ENCODE measurements at regions not wholly inside any gene's neighbourhood (a gene's known extent, or its start where the extent isn't known, plus 50 kb on each side); places are given as distances from the start of the nearest gene placed in this dataset.

DNA sequence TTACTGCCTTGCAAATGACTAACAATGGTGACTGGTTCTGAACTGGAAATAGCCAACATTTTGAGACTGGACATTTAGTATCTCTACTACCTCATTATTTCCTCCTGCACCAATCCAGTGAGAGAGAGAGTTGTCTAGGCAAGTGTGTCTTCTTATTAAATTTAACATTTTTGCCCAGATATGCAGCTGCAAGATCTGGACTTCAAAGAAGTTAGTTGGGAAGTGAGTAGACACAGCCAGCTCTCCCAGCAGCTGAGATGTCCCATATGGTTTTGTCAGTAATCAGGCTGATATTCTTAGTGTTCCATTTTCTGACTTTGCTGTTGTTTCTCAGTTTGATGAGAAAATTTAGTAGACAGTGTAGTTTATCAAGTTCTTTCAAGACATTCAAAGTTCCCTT is 1778.8 kb upstream of the CDH6 start:
- TF ChIP-seq, protein P1, sequence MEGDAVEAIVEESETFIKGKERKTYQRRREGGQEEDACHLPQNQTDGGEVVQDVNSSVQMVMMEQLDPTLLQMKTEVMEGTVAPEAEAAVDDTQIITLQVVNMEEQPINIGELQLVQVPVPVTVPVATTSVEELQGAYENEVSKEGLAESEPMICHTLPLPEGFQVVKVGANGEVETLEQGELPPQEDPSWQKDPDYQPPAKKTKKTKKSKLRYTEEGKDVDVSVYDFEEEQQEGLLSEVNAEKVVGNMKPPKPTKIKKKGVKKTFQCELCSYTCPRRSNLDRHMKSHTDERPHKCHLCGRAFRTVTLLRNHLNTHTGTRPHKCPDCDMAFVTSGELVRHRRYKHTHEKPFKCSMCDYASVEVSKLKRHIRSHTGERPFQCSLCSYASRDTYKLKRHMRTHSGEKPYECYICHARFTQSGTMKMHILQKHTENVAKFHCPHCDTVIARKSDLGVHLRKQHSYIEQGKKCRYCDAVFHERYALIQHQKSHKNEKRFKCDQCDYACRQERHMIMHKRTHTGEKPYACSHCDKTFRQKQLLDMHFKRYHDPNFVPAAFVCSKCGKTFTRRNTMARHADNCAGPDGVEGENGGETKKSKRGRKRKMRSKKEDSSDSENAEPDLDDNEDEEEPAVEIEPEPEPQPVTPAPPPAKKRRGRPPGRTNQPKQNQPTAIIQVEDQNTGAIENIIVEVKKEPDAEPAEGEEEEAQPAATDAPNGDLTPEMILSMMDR (IDR thresholded peaks at IDR 0.05) = no peak
- Mint-ChIP-seq H3K4me1 (ENCODE audit: low read depth) (no peaks in the 10 kb centered on the region), H3K27ac (no peak overlapping the region)

DNA sequence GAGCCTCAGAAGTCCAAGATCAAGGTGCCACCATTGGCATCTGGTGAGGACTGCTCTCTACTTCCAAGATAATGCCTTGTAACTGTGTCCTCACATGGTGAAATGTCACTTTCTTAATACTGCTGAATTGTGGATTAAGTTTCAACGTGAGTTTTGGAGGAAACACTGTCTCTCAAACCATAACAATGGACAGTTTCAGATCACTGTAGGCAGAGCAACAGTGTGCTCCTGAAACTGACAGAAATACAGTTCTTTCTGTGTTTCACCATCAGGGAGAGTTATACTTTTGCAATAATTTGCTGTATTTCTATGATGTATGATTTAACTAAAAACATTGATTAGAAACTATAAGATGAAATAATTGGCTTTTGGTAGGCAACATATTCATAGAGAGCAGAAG is 1780.5 kb upstream of the CDH6 start:
- Mint-ChIP-seq H3K27me3 (ENCODE audit: insufficient read depth) (peaks cover 1% of the 10 kb centered on the region; the same call in 1 of the 2 replicates), H3K36me3 (ENCODE audit: low read depth) (no peaks in the 10 kb centered on the region), H3K9me3 (peaks cover 23% of the 10 kb centered on the region), H3K27ac (no peak overlapping the region), H3K4me3 (no peak overlapping the region), H3K4me1 (ENCODE audit: low read depth) (no peaks in the 10 kb centered on the region)
- DNase-seq = no peak
- TF ChIP-seq, protein P1 (IDR thresholded peaks at IDR 0.05) = no peak

More for the DNA sequence above, 1778.8 kb upstream of the CDH6 start:
- Mint-ChIP-seq H3K36me3 (ENCODE audit: low read depth) (no peaks in the 10 kb centered on the region), H3K27me3 (ENCODE audit: insufficient read depth) (no peaks in the 10 kb centered on the region), H3K4me3 (no peak overlapping the region), H3K9me3 (peaks cover 17% of the 10 kb centered on the region)
- no peak for DNase-seq

DNA sequence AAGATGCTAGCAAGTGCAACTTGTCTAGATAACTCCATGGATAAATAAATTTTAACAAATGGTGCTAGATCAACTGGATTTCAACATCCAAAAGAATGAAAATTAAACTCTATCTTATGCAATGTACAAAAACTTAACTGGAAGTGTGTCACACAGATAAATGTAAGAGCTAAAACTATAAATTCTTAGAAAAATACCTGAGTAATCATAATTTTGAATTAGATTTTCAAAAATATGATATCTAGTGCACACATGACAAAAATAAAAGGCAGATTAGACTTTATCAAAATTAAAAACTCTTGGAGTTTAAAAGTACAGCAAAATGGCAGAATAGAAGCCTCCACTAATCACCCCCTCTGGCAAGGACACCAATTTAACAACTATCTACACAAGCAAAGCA is 1791.2 kb upstream of the CDH6 start:
- Mint-ChIP-seq H3K4me3 (no peak overlapping the region), H3K36me3 (ENCODE audit: low read depth) (no peaks in the 10 kb centered on the region), H3K27ac (no peak overlapping the region), H3K9me3 (peaks cover 38% of the 10 kb centered on the region), H3K27me3 (ENCODE audit: insufficient read depth) (no peaks in the 10 kb centered on the region), H3K4me1 (ENCODE audit: low read depth) (no peaks in the 10 kb centered on the region)
- TF ChIP-seq, protein P1 (IDR thresholded peaks at IDR 0.05) = no peak
- no peak for DNase-seq

DNA sequence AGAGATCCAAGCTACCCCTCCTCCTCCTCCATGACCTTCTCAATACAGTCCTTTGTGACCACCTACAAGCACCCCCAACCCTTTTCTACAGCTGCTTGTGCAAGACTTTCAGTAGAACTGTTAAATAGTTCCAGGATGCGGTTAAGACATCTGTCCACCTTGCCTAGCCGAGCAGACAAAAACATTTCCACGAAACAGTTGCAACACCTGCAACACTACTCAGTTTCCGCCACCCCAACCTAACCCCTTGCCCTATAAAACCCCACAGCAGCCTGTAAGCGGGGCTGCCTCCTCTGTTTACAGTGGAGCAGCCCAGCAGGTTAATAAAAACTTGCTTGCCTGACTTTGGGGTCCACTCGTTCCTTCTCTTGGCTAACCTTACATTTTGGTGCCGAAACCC is 1803.5 kb upstream of the CDH6 start:
- Mint-ChIP-seq H3K27ac (no peak overlapping the region), H3K36me3 (ENCODE audit: low read depth) (peaks cover 9% of the 10 kb centered on the region; the same call in 1 of the 2 replicates), H3K27me3 (ENCODE audit: insufficient read depth) (no peaks in the 10 kb centered on the region), H3K4me1 (ENCODE audit: low read depth) (no peaks in the 10 kb centered on the region), H3K4me3 (no peak overlapping the region), H3K9me3 (peaks cover 24% of the 10 kb centered on the region)
- DNase-seq = no peak
- TF ChIP-seq, protein P1 (IDR thresholded peaks at IDR 0.05) = no peak

DNA sequence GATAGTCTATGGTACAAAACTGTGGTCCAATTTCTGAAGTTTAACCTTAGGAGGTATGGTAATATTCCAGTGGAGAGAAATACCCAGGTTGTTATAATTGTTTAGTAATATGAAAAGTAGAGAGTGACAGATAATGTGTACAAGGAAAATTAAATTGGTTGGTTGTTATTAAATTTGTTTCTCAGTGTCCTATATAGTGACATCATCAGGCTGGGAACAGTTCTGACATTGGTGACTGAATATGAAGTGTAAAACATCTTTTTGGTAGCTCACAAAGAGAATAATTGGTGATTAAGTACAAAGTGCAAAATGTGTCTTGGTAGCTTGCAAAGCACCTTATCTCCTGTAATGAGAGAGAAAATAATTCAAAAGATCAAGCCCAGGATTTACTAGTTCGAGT is 1806.1 kb upstream of the CDH6 start:
- Mint-ChIP-seq H3K36me3 (ENCODE audit: low read depth) (peaks cover 9% of the 10 kb centered on the region; the same call in 1 of the 2 replicates), H3K4me3 (no peak overlapping the region), H3K4me1 (ENCODE audit: low read depth) (no peaks in the 10 kb centered on the region), H3K9me3 (peaks cover 35% of the 10 kb centered on the region), H3K27ac (no peak overlapping the region), H3K27me3 (ENCODE audit: insufficient read depth) (no peaks in the 10 kb centered on the region)
- DNase-seq = no peak
- TF ChIP-seq, protein P1 (IDR thresholded peaks at IDR 0.05) = no peak

DNA sequence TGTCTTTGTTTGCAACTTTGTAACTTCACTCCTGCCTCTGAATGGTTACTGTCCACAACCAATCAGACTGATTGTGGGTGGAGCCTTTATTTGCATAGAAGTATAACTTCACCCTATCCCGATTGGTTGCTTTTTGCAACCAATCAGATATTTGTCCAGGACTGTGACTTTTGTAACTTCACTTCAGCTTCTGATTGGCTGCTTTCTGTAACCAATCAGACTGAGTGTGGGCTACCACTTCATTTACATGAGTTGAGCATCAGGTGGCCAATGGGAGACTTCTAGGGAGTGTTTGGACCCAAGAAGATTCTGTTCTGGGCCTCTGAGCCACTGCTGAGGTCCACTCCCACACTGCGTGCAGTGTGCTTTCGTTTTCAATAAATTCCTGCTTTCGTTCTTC is 1810.7 kb upstream of the CDH6 start:
- Mint-ChIP-seq H3K36me3 (ENCODE audit: low read depth) (no peaks in the 10 kb centered on the region), H3K4me3 (no peak overlapping the region), H3K27ac (no peak overlapping the region), H3K9me3 (peaks cover 37% of the 10 kb centered on the region), H3K4me1 (ENCODE audit: low read depth) (no peaks in the 10 kb centered on the region), H3K27me3 (ENCODE audit: insufficient read depth) (no peaks in the 10 kb centered on the region)
- no peak for DNase-seq
- TF ChIP-seq, protein P1 (IDR thresholded peaks at IDR 0.05) = no peak
